SK-MEL-5 (cell line): ENCODE measurements at regions not wholly inside any gene's neighbourhood (a gene's known extent, or its start where the extent isn't known, plus 50 kb on each side); places are given as distances from the start of the nearest gene placed in this dataset.
"Not testable (repeated sequence)": the region's sequence is repeated elsewhere in the genome, so short reads cannot be mapped to it uniquely, and the experiment has no call there.

Experiments
- DNase-seq: peaks from one replicate; pipeline ENCODE4 v3.0.0-alpha.2; 2016; ENCODE audit warnings: low read depth, low spot score
- in situ Hi-C: cut with HindIII; loops from 2 replicates; pipeline ENCODE4 v1.10.0; 2016; ENCODE audit warnings: low sequenced_read_pairs, high pct_unique_total_duplicates, low pct_unique_long_range_greater_than_20kb

DNA sequence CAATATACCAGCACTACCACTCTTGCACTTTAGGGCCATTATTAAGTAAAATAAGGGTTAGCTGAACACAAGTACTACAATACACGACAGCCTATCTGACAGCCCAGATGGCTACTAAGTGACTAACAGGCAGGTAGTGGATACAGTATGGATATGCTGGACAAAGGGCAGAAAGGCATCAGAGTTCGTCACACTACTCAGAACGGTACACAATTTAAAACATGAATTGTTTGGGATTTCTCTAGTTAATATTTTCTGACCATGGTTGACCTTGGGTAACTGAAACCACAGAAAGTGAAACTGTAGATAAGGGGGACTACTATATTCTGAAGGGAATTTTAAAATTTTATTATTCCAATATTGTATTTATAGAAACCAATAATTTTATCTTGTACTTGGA is 101.3 kb upstream of the SKAP2 start:
- no peak for DNase-seq
- in situ Hi-C loops, result no loop called here

DNA sequence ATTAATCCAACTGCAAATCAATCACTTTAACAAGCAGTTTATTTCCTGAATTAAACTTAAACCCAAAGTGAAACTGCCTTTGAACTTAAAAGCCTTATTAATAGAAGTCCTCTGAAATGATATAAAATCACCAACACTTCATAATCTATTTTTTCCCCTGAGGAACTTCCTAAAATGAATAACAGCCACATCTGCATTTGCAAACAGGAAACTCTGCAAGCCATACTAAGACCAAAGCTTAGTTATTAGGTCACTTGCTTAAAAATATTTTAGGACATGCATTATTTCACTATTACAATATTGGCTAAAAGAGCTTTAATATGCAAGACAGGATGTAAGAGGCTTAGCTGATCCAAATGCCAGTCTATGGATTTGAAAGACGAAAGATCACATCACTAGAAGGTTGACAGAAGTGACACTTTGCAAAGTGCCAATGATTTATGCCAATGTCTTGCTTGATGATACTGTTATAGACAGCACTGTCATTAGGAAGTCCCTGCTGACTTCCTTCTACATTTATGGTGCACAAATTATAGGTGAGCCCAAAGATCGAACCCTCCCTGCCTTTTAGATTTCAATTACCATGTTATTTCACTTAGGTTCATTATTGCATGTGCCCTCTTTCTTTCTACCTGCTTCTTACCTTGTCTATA is 99.9 kb upstream of the SKAP2 start:
- in situ Hi-C loops, result no loop called here
- DNase-seq, result no peak

GRCh38 chr7:26959290-26959689 is 94.9 kb upstream of the SKAP2 start:
- no peak for DNase-seq
- in situ Hi-C loops, result no loop called here

DNA sequence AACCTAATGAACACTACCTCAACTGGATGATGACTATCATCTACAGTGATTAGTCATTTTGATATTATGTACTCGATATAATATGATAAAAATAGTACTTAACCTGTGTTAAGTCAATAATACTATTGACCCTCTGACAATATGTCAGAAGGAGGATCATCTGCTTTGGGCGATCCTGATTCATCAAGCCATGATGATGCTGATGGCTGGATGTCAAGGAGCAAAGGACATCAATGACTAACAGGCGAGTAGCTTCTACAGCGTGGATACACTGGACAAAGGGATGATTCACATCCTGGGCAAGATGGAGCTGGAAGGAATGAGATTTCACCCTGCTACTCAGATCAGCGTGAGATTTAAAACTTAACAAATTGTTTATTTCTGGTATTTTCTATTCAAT is 94.4 kb upstream of the SKAP2 start:
- peak; percentile 39 for DNase-seq
- in situ Hi-C loops, result no loop called here

GRCh38 chr7:26955516-26955915 is 91.1 kb upstream of the SKAP2 start:
- no peak for DNase-seq
- in situ Hi-C loops, result no loop called here

DNA sequence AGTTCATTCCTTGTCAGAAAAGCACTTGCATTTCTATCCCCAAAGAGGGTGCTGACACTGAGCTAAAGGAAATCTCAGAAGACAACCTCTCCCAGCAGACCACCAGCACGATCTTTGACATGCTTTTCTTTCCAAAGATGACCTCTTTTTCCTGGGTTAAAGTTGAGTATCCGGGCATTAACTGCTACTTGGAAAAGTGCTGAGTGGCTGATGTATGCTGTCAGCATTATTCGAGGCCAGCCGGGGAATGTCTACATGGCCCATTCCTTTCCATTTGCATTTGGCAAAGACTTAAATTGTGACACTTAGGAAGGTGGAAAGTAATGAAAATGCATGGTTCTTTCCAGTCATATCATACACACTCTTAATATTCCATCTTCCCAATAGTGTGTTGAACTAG is 90.6 kb upstream of the SKAP2 start:
- DNase-seq, result no peak
- in situ Hi-C loops, result no loop called here

GRCh38 chr7:26951407-26951950 is 87.1 kb upstream of the SKAP2 start:
- no peak for DNase-seq
- in situ Hi-C loops, result no loop called here

DNA sequence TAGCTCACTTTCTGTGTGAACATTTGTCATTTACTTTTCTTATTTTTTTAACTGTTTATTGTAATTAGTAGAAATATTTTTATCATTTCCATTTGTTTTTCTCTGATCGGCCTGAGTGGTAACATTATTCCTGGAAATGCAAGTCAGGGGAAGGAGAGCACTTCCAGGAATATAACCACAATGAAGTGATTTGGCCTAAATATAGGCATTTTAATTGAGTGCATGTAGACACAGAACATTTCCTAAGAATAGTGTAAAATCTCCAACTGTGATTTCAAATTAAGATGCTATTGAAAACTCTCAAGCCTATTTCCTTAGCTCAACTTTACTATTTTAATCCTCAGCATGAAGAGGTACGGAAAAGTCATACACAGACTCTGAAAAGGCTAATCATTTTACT is 86.5 kb upstream of the SKAP2 start:
- in situ Hi-C loops, result no loop called here
- no peak for DNase-seq

DNA sequence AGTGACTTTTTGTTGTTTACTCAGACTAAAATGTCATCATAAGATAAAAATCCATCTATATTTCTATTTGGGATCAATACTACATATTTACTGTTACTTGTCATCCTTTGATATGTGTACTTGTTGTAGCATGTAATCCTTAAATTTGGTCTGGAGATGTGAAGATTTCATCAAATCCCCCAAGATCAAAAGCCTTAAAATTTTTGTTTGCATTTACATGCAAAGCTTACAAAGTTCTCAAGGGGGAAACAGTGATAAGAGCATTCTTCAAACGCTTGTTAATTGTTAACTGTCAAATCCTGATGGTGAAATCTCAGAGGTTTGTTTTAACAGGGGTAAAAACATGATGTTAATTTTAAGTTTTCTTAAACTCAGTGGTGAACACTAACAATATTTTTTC is 84.9 kb upstream of the SKAP2 start:
- DNase-seq, result no peak
- in situ Hi-C loops, result no loop called here

DNA sequence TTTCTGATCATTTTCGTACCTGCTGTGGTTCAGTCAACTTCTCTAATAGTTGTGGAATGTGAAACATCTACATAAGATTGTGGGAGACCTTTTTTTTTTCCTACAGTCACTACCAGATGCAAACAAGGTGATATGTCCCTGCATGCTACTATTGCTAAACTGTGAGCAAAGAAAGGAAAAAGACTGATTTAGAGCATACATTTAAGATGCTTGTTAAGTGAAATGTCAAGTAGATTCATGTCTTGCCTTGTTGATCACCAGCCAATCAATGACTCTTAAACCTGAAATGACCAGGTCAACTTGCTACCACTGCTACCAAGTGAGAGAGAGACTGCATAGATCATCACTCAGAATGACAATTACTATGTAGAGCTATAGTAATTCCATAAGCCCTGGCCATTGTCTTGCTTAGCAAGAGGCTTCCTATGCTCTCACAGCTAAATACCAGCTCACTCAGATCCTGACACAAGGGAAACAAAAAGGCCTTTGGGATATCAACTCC is 84.3 kb upstream of the SKAP2 start:
- DNase-seq, result no peak
- in situ Hi-C loops, result no loop called here

- DNase-seq, result no peak
- in situ Hi-C loops, result no loop called here
Measured at GRCh38 chr7:26944501-26945358, 80.3 kb upstream of the SKAP2 start.

- in situ Hi-C loops, result no loop called here
Measured at GRCh38 chr7:26937939-26938623, 73.7 kb upstream of the SKAP2 start.

DNA sequence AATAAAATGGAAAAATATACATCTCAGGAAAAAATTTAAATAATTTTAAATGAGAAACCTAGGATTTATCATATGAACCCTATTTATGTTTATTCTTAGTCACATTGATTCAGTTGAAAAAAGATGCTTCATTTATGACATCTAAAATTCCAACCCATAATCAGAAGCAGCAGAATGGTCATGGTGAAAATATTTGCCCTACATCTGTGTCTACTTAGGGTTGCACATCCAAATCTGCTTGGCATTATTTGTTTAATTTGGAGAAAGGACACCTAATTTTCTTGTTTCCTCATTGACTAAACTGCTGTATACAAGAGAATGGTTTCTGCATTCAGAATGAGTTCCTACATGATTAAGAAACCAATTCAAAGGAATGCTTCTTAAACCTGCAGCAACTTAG is 72.9 kb upstream of the SKAP2 start:
- DNase-seq, result no peak
- in situ Hi-C loops, result no loop called here

More at GRCh38 chr7:26937939-26938623, 73.7 kb upstream of the SKAP2 start:
- no peak for DNase-seq

DNA sequence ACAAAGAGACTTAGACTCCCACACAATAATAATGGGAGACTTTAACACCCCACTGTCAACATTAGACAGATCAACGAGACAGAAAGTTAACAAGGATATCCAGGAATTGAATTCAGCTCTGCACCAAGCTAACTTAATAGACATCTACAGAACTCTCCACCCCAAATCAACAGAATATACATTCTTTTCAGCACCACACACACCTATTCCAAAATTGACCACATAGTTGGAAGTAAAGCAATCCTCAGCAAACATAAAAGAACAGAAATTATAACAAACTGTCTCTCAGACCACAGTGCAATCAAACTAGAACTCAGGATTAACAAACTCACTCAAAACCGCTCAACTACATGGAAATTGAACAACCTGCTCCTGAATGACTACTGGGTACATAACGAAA is 68.2 kb upstream of the SKAP2 start:
- in situ Hi-C loops, result not testable (repeated sequence)

DNA sequence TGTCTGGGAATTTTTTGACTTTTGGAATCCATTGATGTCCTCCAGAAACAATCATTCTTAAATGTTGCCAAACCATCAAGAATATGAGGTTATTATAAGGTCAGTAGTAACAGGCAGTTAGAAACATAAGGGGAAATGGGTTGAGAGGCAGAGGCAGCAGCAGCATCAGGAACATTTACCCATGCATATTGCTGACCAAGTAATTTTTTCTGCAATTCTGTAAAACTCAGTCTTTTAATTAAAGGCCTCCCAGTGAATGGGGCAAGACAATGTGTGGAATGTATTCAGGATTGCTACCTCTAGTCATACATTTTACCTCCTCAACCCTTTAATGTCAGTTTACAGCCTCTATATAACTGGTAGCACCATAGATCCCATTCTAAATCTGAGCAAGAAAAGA is 66.5 kb upstream of the SKAP2 start:
- in situ Hi-C loops, result no loop called here
- DNase-seq, result no peak

More for the DNA sequence above, 68.2 kb upstream of the SKAP2 start:
- not testable (repeated sequence) for DNase-seq

DNA sequence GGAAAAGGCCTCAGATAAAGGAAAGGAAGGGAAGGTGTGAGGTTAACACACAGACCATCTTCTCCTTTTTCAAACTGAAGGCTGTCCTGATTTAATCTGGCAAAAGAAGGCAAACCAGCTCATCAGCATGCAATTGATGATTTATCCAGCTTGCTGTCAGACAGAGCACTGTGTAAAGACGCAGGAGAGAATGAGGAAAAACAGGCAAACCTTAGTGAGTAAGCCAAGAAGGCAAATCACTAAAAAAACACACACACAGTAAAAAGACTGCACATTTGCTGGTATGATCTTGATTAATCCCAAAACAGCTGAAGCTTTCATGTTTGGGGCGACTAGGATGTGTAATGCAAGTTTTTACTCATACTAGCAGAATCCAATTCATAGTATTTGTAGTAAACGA is 65.8 kb upstream of the SKAP2 start:
- DNase-seq, result no peak
- in situ Hi-C loops, result no loop called here

- DNase-seq, result peak; percentile 72
- in situ Hi-C loops, result no loop called here
Measured at GRCh38 chr7:26928703-26929347, 64.4 kb upstream of the SKAP2 start.

DNA sequence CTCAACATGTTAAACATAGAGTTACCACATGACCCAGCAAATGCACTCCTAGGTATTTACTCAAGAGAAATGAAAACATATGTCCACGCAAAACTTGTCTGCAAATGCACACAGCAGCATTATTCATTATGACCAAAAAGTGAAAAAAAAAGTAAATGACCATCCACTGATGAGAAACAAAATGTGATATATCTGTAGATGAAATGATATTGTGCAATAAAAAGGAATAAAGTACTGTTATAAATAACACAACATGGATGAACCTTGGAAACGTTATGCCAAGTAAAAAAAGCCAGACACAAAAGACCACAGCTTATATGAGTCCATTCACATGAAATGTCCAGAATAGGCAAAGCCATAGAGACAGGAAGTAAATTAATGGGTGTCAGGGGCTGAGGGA is 61.4 kb upstream of the SKAP2 start:
- in situ Hi-C loops, result no loop called here
- DNase-seq, result no peak
